Fibroblast of lung (primary cell): ENCODE measurements at regions not wholly inside any gene's neighbourhood (a gene's known extent, or its start where the extent isn't known, plus 50 kb on each side); places are given as distances from the start of the nearest gene placed in this dataset.

Experiments
- CTCF ChIP-seq, 2 donors: IDR thresholded peaks in 1 of 2; conservative IDR thresholded peaks in 1 of 2; 1 replicate in 1 of 2; 2 replicates in 1 of 2; pipeline ENCODE4 v1.5.1; 2011 to 2012; ENCODE audit warnings: low read length in 2 of 2, control low read depth in 1 of 2, inconsistent platforms in 1 of 2, low read depth in 1 of 2, mild to moderate bottlenecking in 1 of 2
- EZH2 ChIP-seq: IDR thresholded peaks from 2 replicates; pipeline ENCODE4 v1.5.1; 2012; ENCODE audit warnings: low read length, control low read depth, mild to moderate bottlenecking; ENCODE audit errors: missing control alignments

- TF ChIP-seq CTCF (conservative IDR thresholded peaks at IDR 0.05 in 1 of 2, IDR thresholded peaks at IDR 0.05 in 1 of 2; ENCODE audit: low read depth in 1 of 2, low read length in 2 of 2): no peak
- no peak for TF ChIP-seq EZH2
These were observed 769.9 kb downstream of the QKI start for GRCh38 chr6:164184410-164184809.
